Ishikawa (cell line): ENCODE measurements at regions not wholly inside any gene's neighbourhood (a gene's known extent, or its start where the extent isn't known, plus 50 kb on each side); places are given as distances from the start of the nearest gene placed in this dataset.

Source experiments
- CEBPB ChIP-seq: IDR thresholded peaks from 2 replicates; pipeline ENCODE4 v1.6.1; 2012
- CREB1 ChIP-seq: IDR thresholded peaks from 2 replicates; pipeline ENCODE4 v1.6.1; 2012; ENCODE audit warnings: low read depth
- EGR1 ChIP-seq: IDR thresholded peaks from 2 replicates; pipeline ENCODE4 v1.6.1; 2012
- EP300 ChIP-seq: IDR thresholded peaks from 2 replicates; pipeline ENCODE4 v1.6.1; 2012; ENCODE audit warnings: borderline replicate concordance
- FOXM1 ChIP-seq: IDR thresholded peaks from 2 replicates; pipeline ENCODE4 v1.6.1; 2012; ENCODE audit warnings: low read depth, borderline replicate concordance
- NFIC ChIP-seq: IDR thresholded peaks from 2 replicates; pipeline ENCODE4 v1.6.1; 2012
- RAD21 ChIP-seq: IDR thresholded peaks from 2 replicates; pipeline ENCODE4 v1.6.1; 2012; ENCODE audit warnings: low read depth
- TAF1 ChIP-seq: IDR thresholded peaks from 2 replicates; pipeline ENCODE4 v1.6.1; 2012; ENCODE audit warnings: low read depth, mild to moderate bottlenecking
- TCF12 ChIP-seq: IDR thresholded peaks from 2 replicates; pipeline ENCODE4 v1.6.1; 2012; ENCODE audit warnings: low read depth
- TEAD4 ChIP-seq: IDR thresholded peaks from 2 replicates; pipeline ENCODE4 v1.6.1; 2012
- YY1 ChIP-seq: IDR thresholded peaks from 2 replicates; pipeline ENCODE4 v1.6.1; 2012; ENCODE audit warnings: low read depth
- ZBTB7A ChIP-seq: IDR thresholded peaks from 2 replicates; pipeline ENCODE4 v1.6.1; 2012; ENCODE audit warnings: low read depth
- TF ChIP-seq, protein P1 (sequence below): IDR thresholded peaks from 2 replicates; pipeline ENCODE4 v1.6.1; 2012; ENCODE audit warnings: low read depth, mild to moderate bottlenecking
- TF ChIP-seq, protein P2 (sequence below): IDR thresholded peaks from 2 replicates; pipeline ENCODE4 v1.6.1; 2012
- TF ChIP-seq, protein P3 (sequence below): IDR thresholded peaks from 2 replicates; pipeline ENCODE4 v1.6.1; 2012

DNA sequence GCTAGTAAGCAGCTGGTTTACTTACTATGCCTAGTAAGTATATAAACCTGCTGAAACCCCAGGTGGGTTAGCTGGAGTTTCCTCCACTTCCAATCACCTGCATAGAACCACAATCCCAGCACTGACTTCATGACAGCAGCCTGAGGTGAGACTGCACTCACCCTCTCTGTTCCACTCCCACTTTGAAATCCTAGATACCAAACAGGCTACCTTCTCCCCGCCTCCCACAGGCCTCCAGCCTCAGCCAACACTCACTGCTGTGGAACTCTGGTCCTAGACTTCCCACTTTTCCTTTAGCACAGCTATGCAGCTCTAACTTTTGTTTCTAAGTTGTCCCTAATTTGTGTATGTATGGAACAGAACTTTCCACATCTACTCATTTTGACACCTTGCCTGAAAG, 149.7 kb upstream of the ARID1B start:
- TF ChIP-seq, protein P1, sequence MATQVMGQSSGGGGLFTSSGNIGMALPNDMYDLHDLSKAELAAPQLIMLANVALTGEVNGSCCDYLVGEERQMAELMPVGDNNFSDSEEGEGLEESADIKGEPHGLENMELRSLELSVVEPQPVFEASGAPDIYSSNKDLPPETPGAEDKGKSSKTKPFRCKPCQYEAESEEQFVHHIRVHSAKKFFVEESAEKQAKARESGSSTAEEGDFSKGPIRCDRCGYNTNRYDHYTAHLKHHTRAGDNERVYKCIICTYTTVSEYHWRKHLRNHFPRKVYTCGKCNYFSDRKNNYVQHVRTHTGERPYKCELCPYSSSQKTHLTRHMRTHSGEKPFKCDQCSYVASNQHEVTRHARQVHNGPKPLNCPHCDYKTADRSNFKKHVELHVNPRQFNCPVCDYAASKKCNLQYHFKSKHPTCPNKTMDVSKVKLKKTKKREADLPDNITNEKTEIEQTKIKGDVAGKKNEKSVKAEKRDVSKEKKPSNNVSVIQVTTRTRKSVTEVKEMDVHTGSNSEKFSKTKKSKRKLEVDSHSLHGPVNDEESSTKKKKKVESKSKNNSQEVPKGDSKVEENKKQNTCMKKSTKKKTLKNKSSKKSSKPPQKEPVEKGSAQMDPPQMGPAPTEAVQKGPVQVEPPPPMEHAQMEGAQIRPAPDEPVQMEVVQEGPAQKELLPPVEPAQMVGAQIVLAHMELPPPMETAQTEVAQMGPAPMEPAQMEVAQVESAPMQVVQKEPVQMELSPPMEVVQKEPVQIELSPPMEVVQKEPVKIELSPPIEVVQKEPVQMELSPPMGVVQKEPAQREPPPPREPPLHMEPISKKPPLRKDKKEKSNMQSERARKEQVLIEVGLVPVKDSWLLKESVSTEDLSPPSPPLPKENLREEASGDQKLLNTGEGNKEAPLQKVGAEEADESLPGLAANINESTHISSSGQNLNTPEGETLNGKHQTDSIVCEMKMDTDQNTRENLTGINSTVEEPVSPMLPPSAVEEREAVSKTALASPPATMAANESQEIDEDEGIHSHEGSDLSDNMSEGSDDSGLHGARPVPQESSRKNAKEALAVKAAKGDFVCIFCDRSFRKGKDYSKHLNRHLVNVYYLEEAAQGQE: no peak
- TF ChIP-seq ZBTB7A (no peak), TEAD4 (no peak), EGR1 (no peak), TCF12 (no peak), TAF1 (no peak), RAD21 (no peak), CREB1 (no peak), CEBPB (no peak), NFIC (no peak), YY1 (no peak), FOXM1 (no peak), EP300 (no peak)
- TF ChIP-seq, protein P2, sequence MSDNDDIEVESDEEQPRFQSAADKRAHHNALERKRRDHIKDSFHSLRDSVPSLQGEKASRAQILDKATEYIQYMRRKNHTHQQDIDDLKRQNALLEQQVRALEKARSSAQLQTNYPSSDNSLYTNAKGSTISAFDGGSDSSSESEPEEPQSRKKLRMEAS: no peak
- TF ChIP-seq, protein P3, sequence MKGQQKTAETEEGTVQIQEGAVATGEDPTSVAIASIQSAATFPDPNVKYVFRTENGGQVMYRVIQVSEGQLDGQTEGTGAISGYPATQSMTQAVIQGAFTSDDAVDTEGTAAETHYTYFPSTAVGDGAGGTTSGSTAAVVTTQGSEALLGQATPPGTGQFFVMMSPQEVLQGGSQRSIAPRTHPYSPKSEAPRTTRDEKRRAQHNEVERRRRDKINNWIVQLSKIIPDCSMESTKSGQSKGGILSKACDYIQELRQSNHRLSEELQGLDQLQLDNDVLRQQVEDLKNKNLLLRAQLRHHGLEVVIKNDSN: no peak

DNA sequence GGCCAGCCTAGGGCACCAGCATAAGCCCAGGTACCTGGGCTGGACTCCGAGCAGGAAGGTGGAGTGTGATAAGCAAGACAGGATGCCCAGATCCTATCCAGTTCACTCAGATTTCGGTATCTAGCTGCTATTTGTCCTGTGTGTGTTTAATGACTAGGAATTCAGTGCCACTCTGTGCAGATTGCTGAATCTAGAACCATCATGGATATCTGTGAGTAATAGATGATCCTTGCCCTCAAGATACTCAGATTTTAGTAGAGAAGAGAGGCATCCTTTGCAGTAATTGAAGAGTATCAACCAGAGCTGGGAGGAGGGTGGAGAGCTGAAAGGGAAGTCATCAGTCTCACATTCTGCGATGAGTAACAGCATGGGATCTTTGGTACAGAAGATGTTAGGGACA, 155.0 kb upstream of the ARID1B start:
- TF ChIP-seq, protein P1: no peak
- TF ChIP-seq NFIC: no peak
- TF ChIP-seq CEBPB: no peak
- TF ChIP-seq TEAD4: no peak
- no peak for TF ChIP-seq EGR1
- TF ChIP-seq TCF12: no peak

DNA sequence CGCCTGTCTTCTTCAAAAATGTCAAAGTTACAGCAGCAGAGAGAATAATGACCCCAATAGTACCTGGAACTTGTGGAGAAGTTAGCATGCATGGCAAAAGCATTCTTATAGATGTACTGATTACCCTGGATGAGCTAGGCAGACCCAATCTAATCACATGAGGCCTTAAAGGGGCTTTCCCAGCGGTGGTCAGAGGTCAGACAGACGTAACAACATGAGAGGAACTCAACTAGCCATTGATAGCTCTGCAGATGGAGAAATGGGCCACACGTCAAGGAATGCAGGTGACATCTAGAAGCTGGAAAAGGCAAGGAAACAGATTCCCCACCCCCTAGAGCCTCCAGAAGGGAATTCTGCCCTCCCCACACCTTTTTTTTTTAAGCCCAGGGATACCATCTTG, 156.8 kb upstream of the ARID1B start:
- TF ChIP-seq TCF12 (no peak), EP300 (no peak), EGR1 (no peak), FOXM1 (no peak), RAD21 (no peak)

DNA sequence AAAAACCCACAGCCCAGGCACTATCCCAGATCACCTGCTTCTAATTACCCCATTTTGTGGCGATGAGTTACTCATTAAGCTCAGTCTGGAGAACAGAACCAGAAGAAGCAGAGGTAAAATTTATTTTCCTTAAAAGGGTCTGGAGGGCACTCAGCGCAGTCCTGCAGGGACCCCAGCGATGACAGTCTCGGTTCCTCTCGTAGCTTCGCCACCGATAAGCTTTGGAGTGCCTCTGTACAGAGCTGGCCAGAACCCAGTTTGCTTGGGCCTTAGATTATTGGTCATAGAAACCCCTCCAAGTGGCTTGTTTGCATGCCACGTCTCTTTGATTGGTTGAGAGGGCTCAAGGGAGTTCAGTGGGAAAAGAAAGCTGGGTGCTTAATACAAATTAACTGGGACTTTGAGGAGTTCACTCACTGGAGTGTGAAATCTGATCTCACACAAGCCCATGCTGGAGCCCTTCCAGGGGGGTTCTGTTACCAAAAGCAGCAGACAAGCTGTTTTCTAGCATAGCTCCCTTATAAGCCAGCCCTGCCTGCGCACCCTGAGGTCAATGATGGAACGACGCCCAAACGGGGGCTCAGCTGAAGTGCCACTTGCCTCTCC, 158.5 kb upstream of the ARID1B start:
- TF ChIP-seq RAD21 (no peak), TCF12 (no peak), CREB1 (no peak)
- TF ChIP-seq, protein P1: no peak

DNA sequence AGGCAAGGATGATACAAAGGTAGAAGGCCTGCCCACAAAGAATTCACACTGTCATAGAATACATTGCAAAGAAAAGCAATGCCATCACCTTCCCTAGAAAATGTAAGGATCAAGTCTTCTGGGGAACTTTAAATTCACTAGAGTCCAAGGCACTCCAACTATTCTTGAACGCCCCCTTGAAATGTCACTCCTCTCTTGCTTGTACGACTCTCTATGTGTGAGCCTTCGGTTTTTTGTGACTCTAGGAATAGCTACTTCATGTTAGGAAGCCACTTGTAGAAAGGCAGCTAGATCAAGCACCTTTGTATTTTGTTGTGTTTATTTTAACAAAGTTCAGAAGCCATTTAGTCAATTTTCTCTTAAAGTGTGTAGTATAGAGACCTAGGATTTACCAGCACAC, 159.2 kb upstream of the ARID1B start:
- TF ChIP-seq FOXM1: no peak
- TF ChIP-seq YY1: no peak
- TF ChIP-seq ZBTB7A: no peak
- TF ChIP-seq, protein P1: no peak
- TF ChIP-seq CREB1: no peak
- TF ChIP-seq EP300: no peak
- TF ChIP-seq EGR1: no peak
- TF ChIP-seq, protein P2: no peak
- TF ChIP-seq, protein P3: no peak
